HG03066 (cell line): ENCODE measurements at regions not wholly inside any gene's neighbourhood (a gene's known extent, or its start where the extent isn't known, plus 50 kb on each side); places are given as distances from the start of the nearest gene placed in this dataset.
"Not testable (repeated sequence)": the region's sequence is repeated elsewhere in the genome, so short reads cannot be mapped to it uniquely, and the experiment has no call there.

ENCODE experiments used
- ATAC-seq: cut with Tn5 transposase; IDR thresholded peaks from one replicate; pipeline ENCODE4 v1.9.1; 2021; ENCODE audit warnings: low read depth; ENCODE audit not compliant: unreplicated experiment

- ATAC-seq, result not testable (repeated sequence)
These were observed 1684.4 kb downstream of the SPATA31A7 start for GRCh38 chr9:62874213-62874612.

DNA sequence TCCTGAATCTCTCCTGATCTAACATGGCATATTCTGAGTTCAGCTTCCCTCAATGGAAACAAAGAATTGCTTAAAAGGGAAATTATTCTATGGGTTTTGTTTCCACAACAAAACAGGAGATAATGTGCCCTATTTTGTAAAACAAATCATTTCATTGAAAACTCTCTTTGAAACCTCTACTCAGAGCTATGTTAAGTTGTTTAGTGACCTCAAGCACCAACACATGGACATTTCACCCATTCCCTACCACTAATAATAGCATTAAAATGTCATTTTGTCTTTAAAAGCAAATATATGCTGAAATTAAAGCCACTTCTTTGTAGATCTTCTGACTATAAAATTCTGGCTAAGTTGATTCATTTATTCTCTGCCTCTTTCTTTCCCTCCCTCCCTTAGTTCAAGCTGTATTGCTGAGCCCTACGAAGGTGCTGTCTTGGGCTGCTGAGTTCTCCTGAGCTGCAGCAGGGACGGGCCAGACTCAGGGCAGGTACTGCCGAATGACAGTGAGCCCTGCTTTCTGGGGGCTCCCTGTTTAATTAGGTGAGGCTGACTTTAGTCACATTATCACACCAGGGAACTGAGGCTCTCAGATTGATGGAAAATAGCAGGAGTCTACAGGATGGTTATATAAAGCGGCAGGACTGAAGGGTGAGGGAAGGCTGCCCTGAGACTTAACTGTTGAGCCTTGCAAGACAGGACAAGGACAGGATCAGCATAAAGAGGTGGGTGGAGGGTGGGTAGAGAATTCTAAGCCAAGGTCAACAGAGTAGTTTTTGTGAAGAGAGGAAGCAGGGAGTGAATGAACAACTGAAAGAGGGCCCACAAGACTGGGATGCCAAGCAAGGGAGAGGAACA, 1685.1 kb downstream of the SPATA31A7 start:
- ATAC-seq, result not testable (repeated sequence)

GRCh38 chr9:62877552-62877951, 1687.7 kb downstream of the SPATA31A7 start:
- ATAC-seq, result not testable (repeated sequence)

GRCh38 chr9:62877987-62878386, 1688.2 kb downstream of the SPATA31A7 start:
- ATAC-seq, result not testable (repeated sequence)

DNA sequence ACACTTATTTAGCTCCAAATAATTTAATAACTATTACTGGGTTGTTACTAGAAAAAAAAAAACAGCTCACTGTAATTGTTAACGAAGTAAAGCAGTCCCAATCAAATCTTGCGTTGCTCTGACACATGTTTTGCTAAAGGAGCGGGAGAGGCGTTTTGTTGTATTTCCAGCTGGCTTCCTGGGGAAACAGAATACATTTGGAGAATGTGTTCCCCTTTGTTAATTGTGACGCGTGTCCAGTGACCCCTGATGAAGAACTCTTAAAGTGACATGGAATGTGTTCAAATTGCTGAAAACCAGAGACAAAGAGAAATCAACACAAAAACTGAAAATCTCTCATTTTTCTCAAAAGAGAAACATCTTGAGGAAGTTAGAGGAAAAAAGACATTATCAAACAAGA, 1690.6 kb downstream of the SPATA31A7 start:
- ATAC-seq, result not testable (repeated sequence)

DNA sequence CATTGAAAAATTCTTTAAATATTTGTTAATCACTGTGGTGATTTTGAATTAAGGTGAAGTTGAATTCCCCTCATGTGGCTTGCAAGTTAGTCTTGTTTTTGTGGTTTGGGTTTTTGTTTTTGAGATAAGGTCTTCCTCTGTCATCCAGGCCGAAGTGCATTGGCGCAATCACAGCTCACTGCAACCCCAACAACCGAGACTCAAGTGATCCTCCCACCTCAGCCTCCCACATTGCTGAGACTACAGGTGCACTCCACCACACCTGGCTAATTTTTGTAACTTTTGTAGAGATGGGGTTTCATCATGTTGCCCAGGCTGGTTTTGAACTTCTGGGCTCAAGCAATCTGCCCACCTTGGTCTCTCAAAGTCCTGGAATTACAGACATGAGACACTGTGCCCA, 1691.1 kb downstream of the SPATA31A7 start:
- not testable (repeated sequence) for ATAC-seq

- not testable (repeated sequence) for ATAC-seq
These were observed 1692.0 kb downstream of the SPATA31A7 start for GRCh38 chr9:62881811-62882210.

- not testable (repeated sequence) for ATAC-seq
These were observed 1692.9 kb downstream of the SPATA31A7 start for GRCh38 chr9:62882717-62883116.

DNA sequence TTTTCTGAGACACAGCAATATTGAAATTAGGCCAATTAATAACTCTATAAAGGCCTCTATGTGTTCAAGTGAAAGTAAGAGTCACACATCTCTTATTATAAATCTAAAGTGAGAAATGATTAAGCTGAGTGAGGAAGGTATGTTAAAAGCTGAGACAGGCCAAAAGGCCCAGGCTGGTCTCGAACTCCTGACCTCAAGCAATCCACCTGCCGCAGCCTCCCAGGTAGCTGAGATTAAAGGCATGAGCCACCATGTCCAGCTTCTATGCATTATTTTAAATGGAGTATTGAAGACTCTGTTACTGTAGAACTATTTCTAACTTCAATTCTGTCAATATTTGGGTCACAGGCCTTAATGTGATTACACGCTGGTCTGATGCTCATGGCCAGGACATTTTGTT, 1706.9 kb downstream of the SPATA31A7 start:
- not testable (repeated sequence) for ATAC-seq

- not testable (repeated sequence) for ATAC-seq
These were observed 1707.8 kb downstream of the SPATA31A7 start for GRCh38 chr9:62897411-62898225.

DNA sequence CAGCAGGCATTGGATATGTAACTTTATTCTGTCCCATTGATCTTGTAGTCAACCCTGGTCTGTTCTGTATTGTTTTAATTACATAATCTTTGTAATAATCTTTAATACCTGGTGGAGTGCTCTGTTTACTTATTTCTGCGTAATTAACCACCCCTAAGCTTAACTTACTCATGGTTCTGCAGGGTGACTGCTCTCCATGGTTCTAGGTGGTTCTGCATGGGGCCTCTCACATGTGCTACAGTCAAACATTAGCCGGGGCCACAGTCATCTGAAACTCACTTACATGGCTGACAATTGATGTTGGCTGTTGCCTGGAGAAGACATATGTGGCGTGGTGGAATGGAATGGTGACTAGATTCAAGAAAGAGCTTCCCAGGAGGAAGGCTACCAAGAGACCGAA, 1709.8 kb downstream of the SPATA31A7 start:
- not testable (repeated sequence) for ATAC-seq

GRCh38 chr9:62904061-62904460, 1714.2 kb downstream of the SPATA31A7 start:
- not testable (repeated sequence) for ATAC-seq

DNA sequence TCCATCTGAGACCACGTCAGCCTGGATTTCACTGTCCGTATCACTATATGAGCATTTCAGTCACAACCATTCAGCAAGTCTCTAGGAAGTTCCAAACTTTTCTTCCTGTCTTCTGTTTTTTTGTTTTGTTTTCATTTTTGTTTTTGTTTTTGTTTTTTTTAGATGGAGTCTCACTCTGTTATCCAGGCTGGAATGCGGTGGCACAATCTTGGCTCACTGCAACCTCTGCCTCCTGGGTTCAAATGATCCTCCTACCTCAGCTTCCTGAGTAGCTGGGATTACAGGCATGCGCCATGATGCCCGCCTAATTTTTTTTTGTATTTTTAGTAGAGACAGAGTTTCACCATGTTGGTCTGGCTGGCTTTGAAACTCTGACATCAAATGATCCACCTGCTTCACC, 1715.9 kb downstream of the SPATA31A7 start:
- not testable (repeated sequence) for ATAC-seq

DNA sequence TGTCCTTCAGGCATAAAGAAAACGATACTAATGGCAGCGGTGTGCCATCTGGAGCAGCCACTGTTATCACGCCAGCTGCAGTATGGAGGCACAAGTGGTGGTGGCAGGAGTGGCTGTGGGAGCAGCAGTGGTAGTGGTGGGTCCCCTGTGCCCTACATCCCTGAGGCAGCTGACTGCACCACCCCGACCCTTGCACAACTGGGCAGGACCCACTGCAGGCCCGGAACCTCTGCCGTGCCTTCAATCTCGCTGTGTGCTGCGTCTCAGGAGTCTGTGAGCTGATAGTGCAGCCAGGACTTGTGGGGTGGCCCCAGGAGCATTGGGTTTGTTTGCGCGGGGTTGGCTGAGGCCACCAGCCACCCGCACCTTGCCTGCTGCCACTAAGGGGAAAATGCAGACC, 1718.0 kb downstream of the SPATA31A7 start:
- ATAC-seq, result not testable (repeated sequence)

DNA sequence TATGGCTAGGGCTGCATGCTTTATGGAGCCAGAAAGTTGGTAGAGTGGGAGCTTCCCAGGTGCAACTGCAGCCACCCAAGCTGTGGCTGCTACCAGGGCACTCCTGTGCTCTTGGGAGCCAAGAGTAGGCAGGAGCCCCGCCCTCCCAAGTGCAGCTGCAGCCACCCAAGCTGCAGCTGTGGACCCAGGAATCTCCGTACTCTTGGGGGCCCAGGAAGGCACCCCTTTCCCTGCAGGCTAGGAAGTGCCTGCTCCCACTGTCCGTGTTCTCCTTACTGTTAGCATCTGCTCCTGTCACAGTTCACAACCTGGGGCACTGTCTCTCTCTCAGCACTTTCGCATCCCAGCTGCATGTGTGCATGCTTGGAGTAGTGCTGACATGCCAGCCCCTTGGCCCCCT, 1718.4 kb downstream of the SPATA31A7 start:
- not testable (repeated sequence) for ATAC-seq

DNA sequence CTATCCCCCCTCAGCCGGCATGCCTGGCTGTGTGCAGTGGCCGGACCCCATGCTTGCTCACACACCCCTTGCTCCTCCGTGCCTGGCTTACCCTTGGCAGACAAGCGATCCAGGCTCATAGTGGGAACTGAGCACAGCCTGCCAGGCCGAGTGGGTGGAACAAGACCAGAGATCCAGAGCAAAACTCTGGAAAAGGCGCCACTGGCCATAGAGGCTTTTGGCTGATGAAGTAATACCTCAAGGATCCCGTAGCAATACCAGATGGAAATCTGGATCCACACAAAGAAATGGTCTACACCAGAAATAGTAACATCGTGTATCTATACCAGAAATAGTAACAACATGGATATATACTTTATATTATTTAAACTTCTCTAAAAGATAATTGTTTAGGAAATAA, 1719.6 kb downstream of the SPATA31A7 start:
- ATAC-seq, result not testable (repeated sequence)

DNA sequence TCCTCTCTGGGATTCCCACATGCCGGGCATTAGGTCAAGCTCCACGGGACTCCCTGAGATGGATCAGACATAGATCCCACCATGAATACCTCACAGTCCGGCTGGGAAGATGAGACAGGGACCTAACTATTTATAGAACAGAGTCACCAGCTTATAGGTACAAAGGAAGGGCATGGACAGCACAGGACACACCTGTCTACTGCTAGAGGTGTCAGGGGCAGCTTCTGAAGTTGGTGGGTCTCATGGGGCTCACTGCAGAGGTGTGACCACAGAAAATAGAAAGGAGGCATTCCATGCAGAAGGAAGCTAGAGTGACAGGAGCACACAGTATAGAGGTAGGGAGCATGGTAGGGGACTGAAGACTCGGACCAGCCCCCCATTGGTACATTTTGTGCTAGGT, 1722.4 kb downstream of the SPATA31A7 start:
- ATAC-seq, result not testable (repeated sequence)

DNA sequence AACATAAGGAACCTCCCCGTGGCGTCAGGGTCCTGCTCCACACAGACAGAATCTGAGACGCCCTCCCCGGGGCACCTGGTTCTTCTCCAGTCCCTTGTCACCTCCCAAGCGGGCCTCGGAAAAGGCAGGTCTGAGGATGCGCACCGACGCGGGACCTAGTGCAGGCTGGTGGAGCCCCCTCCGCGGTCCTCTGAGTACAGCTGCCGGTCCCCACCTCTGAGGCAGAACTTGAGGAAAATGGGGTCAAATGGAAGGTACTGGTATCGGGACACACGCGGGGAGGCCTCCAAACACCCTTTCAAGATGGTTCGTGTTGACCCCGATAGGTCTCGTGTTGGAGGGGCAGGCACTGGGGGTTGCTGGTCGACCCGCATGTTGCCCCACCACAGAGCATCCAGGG, 1725.3 kb downstream of the SPATA31A7 start:
- not testable (repeated sequence) for ATAC-seq

DNA sequence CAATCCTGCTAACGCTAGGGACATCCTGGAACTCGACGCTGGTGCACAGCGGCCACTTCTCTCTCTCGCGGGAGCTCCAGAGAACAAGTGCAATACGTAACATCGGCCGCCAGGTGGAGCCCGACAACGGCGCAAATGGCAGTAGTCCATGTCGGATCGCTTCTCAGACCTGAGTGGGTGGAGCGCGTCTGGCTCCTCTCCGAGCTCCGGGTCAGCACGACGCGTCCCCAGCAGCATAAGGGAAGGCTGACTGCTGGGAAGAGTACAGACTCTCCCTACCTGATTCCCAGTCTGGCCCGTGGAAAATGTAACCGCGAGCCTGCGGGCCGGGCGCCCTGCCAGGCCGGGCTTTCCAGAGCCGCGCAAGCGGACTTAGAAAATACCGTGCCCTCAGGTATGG, 1725.8 kb downstream of the SPATA31A7 start:
- peak; percentile 100 for ATAC-seq

GRCh38 chr9:62918648-62919385, 1729.0 kb downstream of the SPATA31A7 start:
- not testable (repeated sequence) for ATAC-seq

DNA sequence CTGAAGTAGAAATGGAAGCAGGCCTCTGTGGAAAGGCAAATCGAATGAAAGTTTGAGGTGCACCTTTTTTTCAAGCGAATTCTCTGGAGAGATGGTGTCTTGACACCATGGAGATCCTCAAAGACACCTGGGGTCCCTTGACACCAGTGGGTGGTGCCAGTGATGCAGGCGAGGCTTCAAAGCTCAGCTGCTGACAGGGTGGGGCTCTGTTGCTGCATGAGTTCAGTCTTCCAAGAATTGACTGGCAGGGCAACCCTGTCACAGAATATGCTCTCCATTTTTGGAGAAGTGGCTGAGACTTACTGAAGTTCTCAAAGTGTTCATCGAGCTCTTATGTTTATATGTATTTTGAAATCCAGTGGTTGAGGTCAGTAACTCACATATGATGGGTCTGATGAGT, 1741.6 kb downstream of the SPATA31A7 start:
- ATAC-seq, result not testable (repeated sequence)
